Heart left ventricle (tissue), 13 donors: ENCODE measurements at regions not wholly inside any gene's neighbourhood (a gene's known extent, or its start where the extent isn't known, plus 50 kb on each side); places are given as distances from the start of the nearest gene placed in this dataset.

Experiments
- POLR2A ChIP-seq, 2 donors: fragments of 450-650 bp; IDR thresholded peaks; one replicate each; pipeline ENCODE4 v1.6.1; 2017; ENCODE audit warnings: antibody characterized with exemption in 2 of 2, mild to moderate bottlenecking in 2 of 2, moderate library complexity in 2 of 2
- TF ChIP-seq, protein P1 (sequence below), 12 donors: fragments of 200-600 bp; sonication (generic) in 4 of 12; IDR thresholded peaks; one replicate each; pipeline versions ENCODE4 v1.5.0 to v1.8.0; 2018 to 2022; ENCODE audit warnings: antibody characterized with exemption in 12 of 12, mild to moderate bottlenecking in 5 of 12
- donor health status: ischemic (EF 13 %, LVEDD 7.1; RV severe dilation, severe dysfunction).
- donor health status: DM: no; HTN: yes; CAD: no.
- donor health status: DM: no; HTN: no; CAD: no.
- donor health status: ischemic (EF 25% LVEDD 6.9; RV normal size, moderate dysfunction).
- donor health status: ischemic (EF 25% LVEDD 5.7; RV mildly dilated, moderate dysfunction).
- donor health status: ischemic (EF 35%, LVEDD 5.7; RV mildly dilated, moderate dysfunction).
- donor health status: nonischemic (EF 11% LVEDD 7.7; RV severe dilation, severe dysfunction).
- donor health status: DM: yes; HTN: yes; CAD: no.
- donor health status: PGD.
- donor health status: ischemic (EF 29% LVEDD 5.4; RV normal size, mild dysfunction).
- donor health status: nonischemic (EF 23%, LVEDD 6.1; RV moderate dilation, normal function).

DNA sequence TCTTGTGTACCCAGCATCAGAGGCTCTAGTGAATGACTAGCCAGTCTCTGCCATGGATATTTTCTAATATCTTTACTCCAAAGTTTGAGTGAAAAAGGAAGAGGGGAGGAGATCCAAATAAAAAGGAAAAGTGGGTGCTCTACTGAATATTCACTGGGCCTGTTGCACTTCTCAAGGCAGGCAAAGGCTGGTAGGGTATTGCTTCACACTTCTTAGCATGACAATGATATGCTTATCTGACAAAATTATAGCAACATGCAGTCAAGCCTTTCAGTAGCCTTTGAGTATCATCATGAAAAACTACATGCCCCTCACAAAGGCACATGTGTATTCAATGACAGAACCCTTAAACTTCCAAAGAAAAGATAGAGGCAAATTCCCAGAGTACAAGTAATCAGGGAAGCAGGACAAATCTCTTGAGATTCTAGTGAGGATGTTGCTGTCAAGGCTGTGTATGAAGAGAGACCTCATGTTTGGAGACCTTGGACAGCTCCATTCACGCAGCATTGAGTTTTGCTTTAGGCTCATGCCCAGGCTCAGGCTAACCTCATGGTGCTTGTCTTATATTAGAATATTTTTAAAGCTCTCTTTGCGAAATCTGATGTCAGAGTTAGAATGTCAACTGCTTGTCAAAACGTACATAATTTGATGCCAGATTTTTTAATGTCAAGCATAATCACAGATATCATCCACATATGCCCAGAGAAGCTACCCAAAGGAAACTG, 506.9 kb downstream of the OCA2 start:
- TF ChIP-seq, protein P1, sequence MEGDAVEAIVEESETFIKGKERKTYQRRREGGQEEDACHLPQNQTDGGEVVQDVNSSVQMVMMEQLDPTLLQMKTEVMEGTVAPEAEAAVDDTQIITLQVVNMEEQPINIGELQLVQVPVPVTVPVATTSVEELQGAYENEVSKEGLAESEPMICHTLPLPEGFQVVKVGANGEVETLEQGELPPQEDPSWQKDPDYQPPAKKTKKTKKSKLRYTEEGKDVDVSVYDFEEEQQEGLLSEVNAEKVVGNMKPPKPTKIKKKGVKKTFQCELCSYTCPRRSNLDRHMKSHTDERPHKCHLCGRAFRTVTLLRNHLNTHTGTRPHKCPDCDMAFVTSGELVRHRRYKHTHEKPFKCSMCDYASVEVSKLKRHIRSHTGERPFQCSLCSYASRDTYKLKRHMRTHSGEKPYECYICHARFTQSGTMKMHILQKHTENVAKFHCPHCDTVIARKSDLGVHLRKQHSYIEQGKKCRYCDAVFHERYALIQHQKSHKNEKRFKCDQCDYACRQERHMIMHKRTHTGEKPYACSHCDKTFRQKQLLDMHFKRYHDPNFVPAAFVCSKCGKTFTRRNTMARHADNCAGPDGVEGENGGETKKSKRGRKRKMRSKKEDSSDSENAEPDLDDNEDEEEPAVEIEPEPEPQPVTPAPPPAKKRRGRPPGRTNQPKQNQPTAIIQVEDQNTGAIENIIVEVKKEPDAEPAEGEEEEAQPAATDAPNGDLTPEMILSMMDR (IDR thresholded peaks at IDR 0.05): no peak
- no peak for TF ChIP-seq POLR2A (IDR thresholded peaks at IDR 0.05)
